ENCODE measurements at regions not wholly inside any gene's neighbourhood (a gene's known extent, or its start where the extent isn't known, plus 50 kb on each side); places are given as distances from the start of the nearest gene placed in this dataset.
A peak's percentile ranks its signal among the peaks of the same experiment; 100 is the strongest.

DNA sequence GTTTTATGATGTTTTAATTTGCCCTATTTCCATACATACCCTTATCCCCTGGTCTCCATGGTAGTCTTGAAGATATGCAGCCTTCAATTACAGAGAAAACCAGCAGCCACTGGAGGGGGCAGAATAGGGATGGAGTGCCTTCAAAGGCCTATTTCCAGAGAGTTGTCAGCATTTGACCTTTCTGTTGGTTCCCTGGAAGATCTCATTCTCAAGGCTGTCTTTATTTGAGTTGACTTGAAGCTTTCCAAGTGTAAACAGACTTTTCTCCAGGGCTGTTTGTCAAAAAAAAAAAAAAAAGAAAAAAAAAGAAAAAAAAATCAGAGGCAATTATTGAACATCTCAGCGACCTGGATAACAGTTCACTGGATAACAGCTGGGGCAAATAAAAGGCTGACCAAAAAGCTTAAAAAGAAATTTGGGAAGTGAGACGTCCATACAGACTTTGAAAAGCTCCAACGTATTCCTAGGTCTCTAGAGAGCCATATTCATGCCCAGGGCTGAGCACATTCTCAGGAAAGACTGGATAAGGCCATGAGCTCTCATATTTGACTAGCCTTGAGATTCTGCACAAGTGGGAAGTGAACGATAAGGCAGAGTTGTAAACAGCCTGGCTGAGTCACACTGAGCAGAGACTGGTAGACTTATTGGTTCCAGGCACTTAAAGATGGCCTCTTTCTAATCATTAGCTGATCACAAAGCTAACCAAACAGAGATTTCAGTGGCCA, 126.6 kb downstream of the VAPA start:
- H3K4me3 ChIP-seq (ENCODE audit: low read depth, low read length) = no peak overlapping the region
- DNase-seq (ENCODE audit: low read depth) = peak; percentile 64
- TF ChIP-seq, protein P1, sequence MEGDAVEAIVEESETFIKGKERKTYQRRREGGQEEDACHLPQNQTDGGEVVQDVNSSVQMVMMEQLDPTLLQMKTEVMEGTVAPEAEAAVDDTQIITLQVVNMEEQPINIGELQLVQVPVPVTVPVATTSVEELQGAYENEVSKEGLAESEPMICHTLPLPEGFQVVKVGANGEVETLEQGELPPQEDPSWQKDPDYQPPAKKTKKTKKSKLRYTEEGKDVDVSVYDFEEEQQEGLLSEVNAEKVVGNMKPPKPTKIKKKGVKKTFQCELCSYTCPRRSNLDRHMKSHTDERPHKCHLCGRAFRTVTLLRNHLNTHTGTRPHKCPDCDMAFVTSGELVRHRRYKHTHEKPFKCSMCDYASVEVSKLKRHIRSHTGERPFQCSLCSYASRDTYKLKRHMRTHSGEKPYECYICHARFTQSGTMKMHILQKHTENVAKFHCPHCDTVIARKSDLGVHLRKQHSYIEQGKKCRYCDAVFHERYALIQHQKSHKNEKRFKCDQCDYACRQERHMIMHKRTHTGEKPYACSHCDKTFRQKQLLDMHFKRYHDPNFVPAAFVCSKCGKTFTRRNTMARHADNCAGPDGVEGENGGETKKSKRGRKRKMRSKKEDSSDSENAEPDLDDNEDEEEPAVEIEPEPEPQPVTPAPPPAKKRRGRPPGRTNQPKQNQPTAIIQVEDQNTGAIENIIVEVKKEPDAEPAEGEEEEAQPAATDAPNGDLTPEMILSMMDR (conservative IDR thresholded peaks at IDR 0.05; ENCODE audit: low read depth, low read length) = peak; percentile 2

DNA sequence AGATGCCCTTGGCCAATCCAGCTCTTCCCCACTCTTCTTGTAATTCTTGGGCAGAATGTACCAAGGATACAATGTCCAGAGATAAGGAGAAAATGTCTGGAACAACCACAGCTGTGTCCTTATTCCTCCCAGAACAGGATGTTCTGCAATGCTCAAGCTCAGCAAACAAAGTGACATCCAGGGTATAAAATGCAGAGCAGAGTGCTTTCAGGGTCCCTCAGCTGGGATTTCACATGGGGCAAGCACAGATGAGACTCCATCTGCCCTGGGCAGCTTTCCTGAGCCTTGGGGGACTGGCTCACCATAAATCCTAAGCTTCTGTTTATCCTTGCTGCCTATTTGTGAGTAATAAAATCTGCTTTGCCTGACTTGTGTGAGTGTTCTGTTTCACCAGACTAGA, 127.4 kb downstream of the VAPA start:
- TF ChIP-seq, protein P1 (conservative IDR thresholded peaks at IDR 0.05; ENCODE audit: low read depth, low read length) = no peak
- H3K4me3 ChIP-seq (ENCODE audit: low read depth, low read length) = no peak overlapping the region
- peak; percentile 71 for DNase-seq (ENCODE audit: low read depth)

DNA sequence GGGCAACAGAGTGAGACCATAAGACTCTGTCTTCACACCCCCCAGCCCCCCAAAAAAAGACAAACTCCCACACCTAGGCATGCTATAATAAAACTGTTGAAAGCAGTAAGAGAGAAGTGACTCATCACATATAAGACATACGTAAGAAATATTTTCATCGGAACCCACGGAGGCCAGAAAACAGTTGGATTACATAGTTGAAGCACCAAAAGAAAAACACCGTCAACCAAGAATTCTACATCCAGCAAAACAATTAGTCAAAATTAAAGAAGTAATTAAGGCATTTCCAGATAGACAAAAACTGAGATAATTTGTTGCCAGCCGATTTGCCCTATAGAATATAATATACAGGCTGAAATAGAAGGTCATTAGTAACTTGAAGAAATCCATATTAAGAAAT, 128.7 kb downstream of the VAPA start:
- no peak overlapping the region for H3K4me3 ChIP-seq (ENCODE audit: low read depth, low read length)
- TF ChIP-seq, protein P1 (conservative IDR thresholded peaks at IDR 0.05; ENCODE audit: low read depth, low read length) = no peak
- peak; percentile 44 for DNase-seq (ENCODE audit: low read depth)

DNA sequence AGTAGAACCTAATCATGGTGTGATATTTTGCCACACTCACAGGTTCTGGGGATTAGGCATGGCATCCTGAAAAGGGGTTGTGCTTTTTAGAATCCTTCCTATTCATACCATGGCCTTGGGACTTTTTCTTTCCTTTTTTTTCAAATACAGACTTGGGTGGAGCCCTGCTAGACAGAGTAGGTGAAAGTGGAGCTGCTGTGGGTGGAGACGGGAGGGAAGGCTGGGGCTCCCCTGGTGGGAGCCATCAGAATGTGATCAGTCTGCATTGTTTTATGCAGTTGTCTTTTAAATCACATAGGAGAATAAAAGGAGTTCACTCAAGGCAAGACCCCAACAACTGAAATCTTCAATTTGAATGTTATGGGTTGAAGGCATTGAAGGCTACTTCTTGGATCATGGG, 130.2 kb downstream of the VAPA start:
- TF ChIP-seq, protein P1 (conservative IDR thresholded peaks at IDR 0.05; ENCODE audit: low read depth, low read length) = no peak
- DNase-seq (ENCODE audit: low read depth) = no peak
- H3K4me3 ChIP-seq (ENCODE audit: low read depth, low read length) = no peak overlapping the region

DNA sequence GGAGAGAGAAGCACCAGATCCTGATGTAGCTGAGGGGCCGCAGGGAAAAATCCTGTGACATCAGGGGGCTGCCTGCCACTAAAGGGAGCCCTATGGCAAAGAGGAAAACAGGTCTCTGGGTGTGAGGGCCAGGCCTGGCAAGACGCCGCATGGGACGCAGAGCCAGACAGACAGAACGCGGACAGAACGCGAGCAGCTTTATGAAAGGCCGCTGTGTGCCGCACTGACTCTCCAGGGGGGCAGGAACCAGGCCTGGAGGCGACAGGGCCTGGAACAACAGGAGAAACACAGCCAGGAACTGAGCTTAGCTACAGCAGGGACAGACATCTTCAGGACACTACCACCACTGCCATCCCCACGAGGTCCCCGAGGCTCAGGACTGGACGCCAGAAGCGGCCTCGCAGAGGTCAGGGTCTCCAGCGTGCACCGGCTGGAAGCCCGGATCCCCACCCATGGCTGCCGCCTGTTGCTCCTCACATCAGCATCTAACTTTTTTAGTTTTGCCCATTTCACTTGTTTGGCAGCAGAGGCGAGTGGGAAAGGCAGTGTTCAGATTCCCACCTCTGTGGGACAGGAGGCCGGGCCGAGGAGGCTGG, 131.6 kb downstream of the VAPA start:
- TF ChIP-seq, protein P1 (conservative IDR thresholded peaks at IDR 0.05; ENCODE audit: low read depth, low read length) = no peak
- no peak overlapping the region for H3K4me3 ChIP-seq (ENCODE audit: low read depth, low read length)
- DNase-seq (ENCODE audit: low read depth) = no peak

DNA sequence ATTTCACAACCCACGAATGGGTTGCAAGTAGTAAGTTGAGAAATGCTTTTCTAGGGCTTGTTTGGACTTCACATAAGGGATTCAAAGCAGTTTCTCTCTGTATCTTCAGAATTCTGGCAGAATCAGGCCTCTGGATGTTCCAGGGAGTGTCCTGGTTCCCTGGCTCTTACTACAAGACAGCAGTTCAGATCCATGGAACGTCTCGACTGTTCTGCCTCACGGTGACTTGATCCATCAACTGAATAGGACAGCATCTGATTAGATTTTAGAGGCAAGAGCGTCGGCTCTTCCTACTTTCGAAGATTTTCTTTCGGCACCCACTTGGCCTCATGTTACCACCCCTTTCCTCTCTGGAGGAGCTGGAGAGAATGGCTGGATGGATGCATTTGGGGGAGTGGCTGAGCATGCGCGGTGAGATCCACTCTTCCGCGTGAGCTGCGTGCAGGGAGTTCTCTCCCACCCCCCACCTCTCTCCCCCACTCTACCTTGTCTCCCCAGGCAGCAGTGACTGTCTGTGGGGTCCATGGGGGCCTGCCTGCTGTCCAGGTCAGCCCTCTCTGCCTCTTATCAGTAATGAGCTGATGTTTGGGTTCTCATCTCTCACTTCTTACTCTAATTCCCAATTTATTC, 132.5 kb downstream of the VAPA start:
- TF ChIP-seq, protein P1 (conservative IDR thresholded peaks at IDR 0.05; ENCODE audit: low read depth, low read length) = no peak
- DNase-seq (ENCODE audit: low read depth) = no peak
- H3K4me3 ChIP-seq (ENCODE audit: low read depth, low read length) = no peak overlapping the region

All from choroid plexus epithelial cell (primary cell).